ENCODE measurements at regions not wholly inside any gene's neighbourhood (a gene's known extent, or its start where the extent isn't known, plus 50 kb on each side); places are given as distances from the start of the nearest gene placed in this dataset.

DNA sequence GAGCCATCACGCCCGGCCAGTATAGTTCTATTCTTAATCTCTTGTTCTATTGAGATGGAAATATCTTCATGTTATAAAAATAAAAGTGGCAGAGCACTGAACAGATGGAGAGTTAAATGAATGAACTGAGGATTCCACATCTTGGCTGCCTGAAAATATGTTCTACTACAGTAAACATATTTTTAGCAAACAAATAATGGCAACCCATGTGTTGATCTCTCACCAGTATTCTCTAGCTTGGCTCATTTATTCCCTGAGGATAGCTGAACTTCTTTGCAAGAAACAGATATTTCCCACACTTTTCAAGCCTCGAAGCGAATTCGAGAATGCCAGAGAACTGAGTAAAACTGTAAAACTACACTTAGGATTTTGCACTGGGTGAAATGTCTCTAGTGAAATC is 58.9 kb downstream of the DIRAS3 start:
- Histone ChIP-seq H3K36me3 (ENCODE audit: control insufficient read depth, insufficient read depth, low read length, severe bottlenecking) (no peaks in the 10 kb centered on the region), H3K9ac (ENCODE audit: low read length) (no peak overlapping the region), H3K27me3 (replicated peaks; ENCODE audit: control insufficient read depth, insufficient read depth, low read length) (no peaks in the 10 kb centered on the region), H3K4me1 (ENCODE audit: control insufficient read depth, insufficient read depth, low read length) (peaks cover 15% of the 10 kb centered on the region), H3K4me3 (ENCODE audit: low read length) (no peak overlapping the region), H3K9me3 (ENCODE audit: control insufficient read depth, low read length) (peaks cover 14% of the 10 kb centered on the region)
- DNase-seq (ENCODE audit: low read depth) = no peak

DNA sequence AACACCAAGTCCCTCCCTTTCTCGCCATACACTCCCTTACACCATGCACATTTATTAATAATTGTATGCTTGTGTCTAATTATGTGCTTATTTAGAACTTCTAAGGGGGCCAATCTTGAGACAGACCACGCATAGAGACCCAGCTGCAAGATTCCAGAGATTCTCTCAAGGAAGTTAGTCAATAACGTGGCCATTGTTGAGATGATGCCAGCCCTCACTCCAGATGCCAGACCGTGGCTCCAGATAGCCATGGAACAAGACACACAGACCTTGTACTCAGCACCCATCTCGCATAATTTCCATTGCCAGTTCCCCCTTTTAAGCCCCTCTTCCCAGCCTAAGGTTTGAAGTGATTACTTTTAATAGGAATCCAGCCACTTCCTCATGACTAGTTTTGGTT is 62.4 kb downstream of the DIRAS3 start:
- Histone ChIP-seq H3K4me3 (ENCODE audit: low read length) (peak overlapping the region; percentile 12), H3K36me3 (ENCODE audit: control insufficient read depth, insufficient read depth, low read length, severe bottlenecking) (no peaks in the 10 kb centered on the region), H3K9me3 (ENCODE audit: control insufficient read depth, low read length) (no peaks in the 10 kb centered on the region), H3K27me3 (replicated peaks; ENCODE audit: control insufficient read depth, insufficient read depth, low read length) (no peaks in the 10 kb centered on the region), H3K9ac (ENCODE audit: low read length) (no peak overlapping the region), H3K4me1 (ENCODE audit: control insufficient read depth, insufficient read depth, low read length) (peaks cover 17% of the 10 kb centered on the region)
- no peak for DNase-seq (ENCODE audit: low read depth)

DNA sequence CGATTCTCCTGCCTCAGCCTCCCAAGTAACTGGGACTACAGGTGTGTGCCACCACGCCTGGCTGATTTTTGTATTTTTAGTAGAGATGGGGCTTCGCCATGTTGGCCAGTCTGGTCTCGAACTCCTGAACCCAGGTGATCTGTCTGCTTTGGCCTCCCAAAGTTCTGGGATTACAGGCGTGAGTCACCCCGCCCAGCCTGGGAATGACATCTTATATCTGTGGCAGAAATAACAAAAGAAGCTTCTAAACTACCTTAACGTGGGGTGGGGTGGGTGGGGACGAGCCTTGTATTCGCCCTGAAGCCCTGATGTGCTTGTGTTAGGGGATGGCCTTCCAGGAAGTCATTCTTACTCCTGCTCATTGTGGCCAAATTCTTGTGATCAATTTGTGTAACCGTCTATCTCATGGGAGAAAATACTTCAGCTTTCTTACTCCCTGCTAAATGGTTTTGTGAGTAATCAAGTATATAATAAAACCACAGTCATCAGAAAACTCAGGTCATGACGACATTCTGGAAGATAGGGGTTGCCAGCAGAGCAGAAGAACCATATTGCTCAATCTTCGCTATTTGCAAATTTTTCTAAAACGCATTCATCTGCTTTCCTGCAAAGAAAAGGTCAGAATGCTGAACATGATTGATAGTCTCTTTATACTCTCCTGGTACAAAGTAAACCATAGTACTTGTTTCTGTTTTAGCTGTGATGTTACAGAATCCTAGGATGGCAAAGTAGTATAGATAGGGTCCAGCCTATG is 63.2 kb downstream of the DIRAS3 start:
- peaks cover 17% of the 10 kb centered on the region for H3K4me1 ChIP-seq (ENCODE audit: control insufficient read depth, insufficient read depth, low read length)
- H3K9me3 ChIP-seq (ENCODE audit: control insufficient read depth, low read length) = no peaks in the 10 kb centered on the region
- H3K36me3 ChIP-seq (ENCODE audit: control insufficient read depth, insufficient read depth, low read length, severe bottlenecking) = no peaks in the 10 kb centered on the region
- peak; percentile 15 for DNase-seq (ENCODE audit: low read depth)
- H3K9ac ChIP-seq (ENCODE audit: low read length) = peak overlapping the region; percentile 1
- H3K4me3 ChIP-seq (ENCODE audit: low read length) = peak overlapping the region; percentile 12
- H3K27me3 ChIP-seq (replicated peaks; ENCODE audit: control insufficient read depth, insufficient read depth, low read length) = no peaks in the 10 kb centered on the region

- no peak overlapping the region for H3K9ac ChIP-seq (ENCODE audit: low read length)
- no peaks in the 10 kb centered on the region for H3K9me3 ChIP-seq (ENCODE audit: control insufficient read depth, low read length)
- peaks cover 28% of the 10 kb centered on the region for H3K4me1 ChIP-seq (ENCODE audit: control insufficient read depth, insufficient read depth, low read length)
- no peak overlapping the region for H3K4me3 ChIP-seq (ENCODE audit: low read length)
- no peaks in the 10 kb centered on the region for H3K36me3 ChIP-seq (ENCODE audit: control insufficient read depth, insufficient read depth, low read length, severe bottlenecking)
- no peaks in the 10 kb centered on the region for H3K27me3 ChIP-seq (replicated peaks; ENCODE audit: control insufficient read depth, insufficient read depth, low read length)
- DNase-seq (ENCODE audit: low read depth) = no peak
Measured at GRCh38 chr1:67983867-67984266, 66.6 kb downstream of the DIRAS3 start.

DNA sequence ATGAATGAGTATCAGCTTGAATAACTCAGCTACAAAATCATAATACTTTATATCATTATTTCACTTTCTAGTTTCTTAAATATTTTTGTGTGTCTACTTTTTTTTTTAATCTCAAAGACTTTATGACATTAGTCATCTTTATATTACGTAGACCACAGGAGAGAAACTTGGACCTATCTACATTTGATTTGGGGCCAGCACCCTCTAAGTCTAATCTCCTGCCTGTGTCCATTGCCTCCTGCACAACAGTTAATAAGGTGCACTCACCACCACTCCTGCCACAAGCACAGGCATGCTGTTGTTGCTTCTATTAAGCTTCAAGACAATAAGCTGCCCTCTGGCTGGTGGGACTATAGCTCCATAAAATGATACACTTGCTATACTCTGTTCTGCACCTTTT is 70.4 kb downstream of the DIRAS3 start:
- Histone ChIP-seq H3K9ac (ENCODE audit: low read length) (no peak overlapping the region), H3K9me3 (ENCODE audit: control insufficient read depth, low read length) (no peaks in the 10 kb centered on the region), H3K4me3 (ENCODE audit: low read length) (no peak overlapping the region), H3K36me3 (ENCODE audit: control insufficient read depth, insufficient read depth, low read length, severe bottlenecking) (no peaks in the 10 kb centered on the region), H3K27me3 (replicated peaks; ENCODE audit: control insufficient read depth, insufficient read depth, low read length) (no peaks in the 10 kb centered on the region), H3K4me1 (ENCODE audit: control insufficient read depth, insufficient read depth, low read length) (peaks cover 14% of the 10 kb centered on the region)
- DNase-seq (ENCODE audit: low read depth) = no peak

DNA sequence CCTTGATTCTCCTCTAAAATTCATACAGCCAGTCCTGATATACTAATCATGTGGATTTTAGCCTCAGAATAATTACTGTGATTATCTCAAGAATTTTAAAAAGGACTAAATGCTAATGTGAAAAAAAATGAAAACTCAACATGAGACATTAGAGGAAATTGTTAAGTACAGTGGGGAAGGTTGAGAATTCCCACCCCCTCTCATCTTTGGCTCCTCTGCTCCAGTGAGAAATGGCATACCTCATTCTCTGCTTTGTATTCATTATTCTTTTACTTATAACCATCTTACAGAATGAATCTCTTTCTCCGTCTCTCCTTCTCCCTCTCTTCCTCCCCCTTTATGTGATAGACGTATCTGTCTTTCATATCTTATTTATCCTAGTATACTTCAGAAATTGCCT is 70.9 kb downstream of the DIRAS3 start:
- Histone ChIP-seq H3K4me3 (ENCODE audit: low read length) (no peak overlapping the region), H3K27me3 (replicated peaks; ENCODE audit: control insufficient read depth, insufficient read depth, low read length) (no peaks in the 10 kb centered on the region), H3K9me3 (ENCODE audit: control insufficient read depth, low read length) (no peaks in the 10 kb centered on the region), H3K36me3 (ENCODE audit: control insufficient read depth, insufficient read depth, low read length, severe bottlenecking) (no peaks in the 10 kb centered on the region), H3K4me1 (ENCODE audit: control insufficient read depth, insufficient read depth, low read length) (peaks cover 14% of the 10 kb centered on the region), H3K9ac (ENCODE audit: low read length) (no peak overlapping the region)
- no peak for DNase-seq (ENCODE audit: low read depth)

DNA sequence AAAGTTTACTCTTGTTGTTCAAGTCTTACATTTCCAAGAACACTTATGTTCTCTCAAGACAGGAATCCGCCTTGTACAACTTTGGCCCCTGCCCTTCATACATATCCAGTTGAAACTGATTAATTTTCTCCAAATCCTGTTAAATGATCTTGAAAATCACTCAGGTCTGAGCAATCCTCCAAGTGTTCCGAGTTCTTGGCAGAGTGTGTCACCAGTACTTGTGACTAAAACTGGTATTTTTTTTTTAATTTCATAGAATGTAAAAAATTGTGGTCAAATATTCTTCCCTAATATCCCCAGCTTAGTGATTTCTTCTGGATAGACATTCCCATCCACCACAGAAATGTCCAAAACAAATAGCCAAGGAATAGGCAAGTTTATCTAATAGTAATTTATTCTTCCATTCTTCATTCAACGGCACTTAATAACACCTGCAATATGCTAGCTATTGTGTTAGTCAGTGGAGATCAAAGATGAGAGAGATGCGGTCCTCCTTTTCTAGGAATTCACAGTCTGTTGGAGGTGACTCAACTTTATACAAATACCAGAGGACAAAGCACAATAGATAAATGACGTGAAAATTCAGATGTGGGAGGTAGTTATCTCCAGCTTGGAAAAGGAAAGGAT is 71.4 kb downstream of the DIRAS3 start:
- Histone ChIP-seq H3K9ac (ENCODE audit: low read length) (no peak overlapping the region), H3K9me3 (ENCODE audit: control insufficient read depth, low read length) (no peaks in the 10 kb centered on the region), H3K36me3 (ENCODE audit: control insufficient read depth, insufficient read depth, low read length, severe bottlenecking) (no peaks in the 10 kb centered on the region), H3K4me3 (ENCODE audit: low read length) (no peak overlapping the region), H3K27me3 (replicated peaks; ENCODE audit: control insufficient read depth, insufficient read depth, low read length) (no peaks in the 10 kb centered on the region), H3K4me1 (ENCODE audit: control insufficient read depth, insufficient read depth, low read length) (peaks cover 14% of the 10 kb centered on the region)
- DNase-seq (ENCODE audit: low read depth) = peak; percentile 13

GRCh38 chr1:67977756-67978155 is 72.7 kb downstream of the DIRAS3 start:
- Histone ChIP-seq H3K36me3 (ENCODE audit: control insufficient read depth, insufficient read depth, low read length, severe bottlenecking) (no peaks in the 10 kb centered on the region), H3K4me1 (ENCODE audit: control insufficient read depth, insufficient read depth, low read length) (peaks cover 14% of the 10 kb centered on the region), H3K4me3 (ENCODE audit: low read length) (no peak overlapping the region), H3K27me3 (replicated peaks; ENCODE audit: control insufficient read depth, insufficient read depth, low read length) (no peaks in the 10 kb centered on the region), H3K9me3 (ENCODE audit: control insufficient read depth, low read length) (no peaks in the 10 kb centered on the region), H3K9ac (ENCODE audit: low read length) (no peak overlapping the region)
- DNase-seq (ENCODE audit: low read depth) = no peak

- no peaks in the 10 kb centered on the region for H3K27me3 ChIP-seq (replicated peaks; ENCODE audit: control insufficient read depth, insufficient read depth, low read length)
- no peak for DNase-seq (ENCODE audit: low read depth)
Measured at GRCh38 chr1:67973051-67973450, 77.4 kb downstream of the DIRAS3 start.

DNA sequence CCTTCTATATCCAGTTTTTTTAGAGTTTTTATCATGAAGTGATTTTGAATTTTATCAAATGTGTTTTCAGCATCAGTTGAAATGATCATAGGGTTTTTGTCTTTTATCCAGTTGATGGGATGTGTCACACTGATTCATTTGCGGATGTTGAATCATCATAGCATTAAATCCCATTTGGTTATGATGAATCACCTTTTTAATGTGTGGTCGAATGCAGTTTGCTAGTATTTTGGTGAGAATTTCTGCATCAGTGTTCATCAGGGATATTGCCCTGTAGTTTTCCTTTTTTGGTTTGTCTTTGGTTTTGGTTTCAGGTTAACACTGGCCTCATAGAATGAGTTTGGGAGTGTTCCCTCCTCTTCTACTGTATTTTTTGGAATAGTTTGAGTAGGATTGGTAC is 80.3 kb downstream of the DIRAS3 start:
- H3K4me3 ChIP-seq (ENCODE audit: low read length) = peak overlapping the region; percentile 21
- H3K4me1 ChIP-seq (ENCODE audit: control insufficient read depth, insufficient read depth, low read length) = peaks cover 5% of the 10 kb centered on the region
- no peaks in the 10 kb centered on the region for H3K36me3 ChIP-seq (ENCODE audit: control insufficient read depth, insufficient read depth, low read length, severe bottlenecking)
- peak overlapping the region; percentile 51 for H3K9ac ChIP-seq (ENCODE audit: low read length)
- no peaks in the 10 kb centered on the region for H3K27me3 ChIP-seq (replicated peaks; ENCODE audit: control insufficient read depth, insufficient read depth, low read length)
- H3K9me3 ChIP-seq (ENCODE audit: control insufficient read depth, low read length) = no peaks in the 10 kb centered on the region
- peak; percentile 45 for DNase-seq (ENCODE audit: low read depth)

More at GRCh38 chr1:67973051-67973450, 77.4 kb downstream of the DIRAS3 start:
- Histone ChIP-seq H3K4me3 (ENCODE audit: low read length) (no peak overlapping the region), H3K9me3 (ENCODE audit: control insufficient read depth, low read length) (no peaks in the 10 kb centered on the region), H3K9ac (ENCODE audit: low read length) (no peak overlapping the region), H3K36me3 (ENCODE audit: control insufficient read depth, insufficient read depth, low read length, severe bottlenecking) (no peaks in the 10 kb centered on the region), H3K4me1 (ENCODE audit: control insufficient read depth, insufficient read depth, low read length) (peaks cover 5% of the 10 kb centered on the region)

DNA sequence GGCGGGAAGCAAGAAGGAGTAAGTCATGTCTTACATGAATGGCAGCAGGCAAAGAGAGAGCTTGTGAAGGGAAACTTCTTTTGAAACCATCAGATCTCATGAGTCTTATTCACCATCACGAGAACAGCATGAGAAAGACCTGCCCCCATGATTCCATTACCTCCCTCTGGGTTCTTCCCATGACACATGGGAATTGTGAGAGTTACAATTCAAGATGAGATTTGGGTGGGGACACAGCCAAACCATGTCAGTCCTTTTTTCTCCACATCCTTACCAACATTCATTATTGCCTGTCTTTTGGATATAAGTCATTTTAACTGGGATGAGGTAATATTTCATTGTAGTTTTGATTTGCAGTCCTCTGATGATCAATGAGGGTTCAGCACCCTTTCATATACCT is 81.0 kb downstream of the DIRAS3 start:
- H3K36me3 ChIP-seq (ENCODE audit: control insufficient read depth, insufficient read depth, low read length, severe bottlenecking) = no peaks in the 10 kb centered on the region
- H3K9me3 ChIP-seq (ENCODE audit: control insufficient read depth, low read length) = no peaks in the 10 kb centered on the region
- no peak overlapping the region for H3K9ac ChIP-seq (ENCODE audit: low read length)
- no peak for DNase-seq (ENCODE audit: low read depth)
- peaks cover 5% of the 10 kb centered on the region for H3K4me1 ChIP-seq (ENCODE audit: control insufficient read depth, insufficient read depth, low read length)
- H3K4me3 ChIP-seq (ENCODE audit: low read length) = no peak overlapping the region
- H3K27me3 ChIP-seq (replicated peaks; ENCODE audit: control insufficient read depth, insufficient read depth, low read length) = no peaks in the 10 kb centered on the region

Measured in adipocyte (in vitro differentiated cells).